HepG2 (cell line): ENCODE measurements at regions not wholly inside any gene's neighbourhood (a gene's known extent, or its start where the extent isn't known, plus 50 kb on each side); places are given as distances from the start of the nearest gene placed in this dataset.

Source experiments
- ATAC-seq: fragments of 200-7000 bp; cut with Tn5 transposase; 3 replicates; pipeline ENCODE4 v1.9.1; 2020; ENCODE audit warnings: mild to moderate bottlenecking, moderate library complexity
- BruUV-seq: library from RNA; stranded (reverse); fragments of 400-500 nt; replicated peaks from 2 replicates; lab custom pipeline; 2021; lab: Mats Ljungman, UMichigan
- CTCF ChIA-PET: fragments of 300-600 bp; formaldehyde crosslinking; extraction: SDS; loops from one replicate; lab custom pipeline; 2021; ENCODE audit warnings: low total read pairs, inconsistent platforms, low intra/inter-chr PET ratio; lab: Yijun Ruan, JAX
- POLR2A ChIA-PET: fragments of 350-600 bp; sonication (Branson Sonifier 250); formaldehyde crosslinking; loops from one replicate; lab custom pipeline; 2020; ENCODE audit warnings: antibody characterized with exemption, inconsistent platforms; lab: Yijun Ruan, JAX
- DNase-seq: peaks from one replicate; pipeline ENCODE4 v3.0.0-alpha.2; 2015; ENCODE audit warnings: low spot score
- FAIRE-seq: peaks from 3 replicates; lab custom pipeline; 2011; peaks lifted over from hg19 to GRCh38; lab: Jason Lieb, UNC
- H2AFZ ChIP-seq: one replicate; pipeline ENCODE4 v1.6.1; 2011; ENCODE audit warnings: low read length, inconsistent platforms
- H3K27ac ChIP-seq: fragments of 300-600 bp; 3 replicates; pipeline ENCODE4 v1.8.0; 2011; ENCODE audit warnings: mixed run types, mild to moderate bottlenecking, mixed read lengths, low read length, inconsistent platforms; ENCODE audit not compliant: insufficient read depth; ENCODE audit errors: extremely low read length
- H3K27me3 ChIP-seq, 2 experiments: fragments of 200-600 bp in 1 of 2; 2 replicates in 1 of 2; 3 replicates in 1 of 2; pipeline versions ENCODE4 v1.6.0 to v1.8.0; 2011; ENCODE audit warnings: low read length in 2 of 2, mild to moderate bottlenecking in 2 of 2, moderate library complexity in 2 of 2, inconsistent platforms in 1 of 2; ENCODE audit not compliant: insufficient read depth in 2 of 2, control insufficient read depth in 1 of 2
- H3K36me3 ChIP-seq, 2 experiments: fragments of 200-600 bp in 1 of 2; replicated peaks in 1 of 2; 2 replicates in 1 of 2; 3 replicates in 1 of 2; pipeline versions ENCODE4 v1.5.1 to v1.8.0; 2011; ENCODE audit warnings: low read length in 2 of 2, inconsistent platforms in 1 of 2; ENCODE audit not compliant: insufficient read depth in 2 of 2, control insufficient read depth in 1 of 2
- H3K4me1 ChIP-seq: 2 replicates; pipeline ENCODE4 v1.5.1; 2012; ENCODE audit warnings: low read length, inconsistent platforms; ENCODE audit not compliant: insufficient read depth
- H3K4me2 ChIP-seq: 2 replicates; pipeline ENCODE4 v1.6.0; 2011; ENCODE audit warnings: low read depth, low read length, inconsistent platforms
- H3K4me3 ChIP-seq, 3 experiments: fragments of 200-600 bp in 1 of 3; sonication (generic), shearing (Covaris generic) in 1 of 3; replicated peaks in 1 of 3; 2 replicates each; pipeline ENCODE4 v1.5.1; 2011 to 2016; ENCODE audit warnings: low read length in 3 of 3, inconsistent platforms in 2 of 3, low read depth in 2 of 3, mild to moderate bottlenecking in 2 of 3, control low read depth in 1 of 3, mixed read lengths in 1 of 3; ENCODE audit not compliant: insufficient read depth in 1 of 3
- H3K79me2 ChIP-seq: one replicate; pipeline ENCODE4 v1.6.1; 2011; ENCODE audit warnings: low read length, inconsistent platforms; ENCODE audit not compliant: insufficient read depth
- H3K9ac ChIP-seq: 2 replicates; pipeline ENCODE4 v1.6.0; 2011; ENCODE audit warnings: mild to moderate bottlenecking, low read depth, low read length, inconsistent platforms; ENCODE audit not compliant: insufficient read depth
- H3K9me3 ChIP-seq: 2 replicates; pipeline ENCODE4 v1.5.1; 2012; ENCODE audit warnings: mild to moderate bottlenecking, low read length
- H4K20me1 ChIP-seq: 2 replicates; pipeline ENCODE4 v1.6.0; 2011; ENCODE audit warnings: inconsistent platforms, mild to moderate bottlenecking, low read length, moderate library complexity; ENCODE audit not compliant: insufficient read depth
- CC2D1A ChIP-seq: sonication (generic); formaldehyde crosslinking; IDR thresholded peaks from 2 replicates; pipeline ENCODE4 v1.8.1; 2023; ENCODE audit warnings: mild to moderate bottlenecking, missing genetic modification reagents
- FOXA3 ChIP-seq: IDR thresholded peaks from 2 replicates; pipeline ENCODE4 v1.6.1; 2016; ENCODE audit warnings: missing genetic modification reagents, missing compliant biosample characterization
- FOXJ3 ChIP-seq: sonication (generic); formaldehyde crosslinking; IDR thresholded peaks from 2 replicates; pipeline ENCODE4 v1.4.0; 2020; ENCODE audit warnings: missing genetic modification reagents, mild to moderate bottlenecking, borderline replicate concordance
- HMGA1 ChIP-seq: sonication (generic); formaldehyde crosslinking; conservative IDR thresholded peaks from 2 replicates; pipeline ENCODE4 v1.4.0; 2020; ENCODE audit warnings: missing genetic modification reagents
- HNRNPK ChIP-seq: fragments of 200-400 bp; formaldehyde crosslinking; IDR thresholded peaks from 2 replicates; pipeline ENCODE4 v1.6.1; 2018; ENCODE audit warnings: low read length, low read depth, moderate library complexity, mild to moderate bottlenecking; ENCODE audit not compliant: poor library complexity, severe bottlenecking
- IKZF4 ChIP-seq: sonication (generic); formaldehyde crosslinking; IDR thresholded peaks from 2 replicates; pipeline ENCODE4 v1.5.1; 2020; ENCODE audit warnings: borderline replicate concordance, mild to moderate bottlenecking, low read depth, missing genetic modification reagents; ENCODE audit errors: not compliant biosample characterization
- NFE2 ChIP-seq: sonication (generic); formaldehyde crosslinking; IDR thresholded peaks from 2 replicates; pipeline ENCODE4 v1.4.0; 2020; ENCODE audit warnings: missing genetic modification reagents
- PHF21A ChIP-seq: sonication (generic); formaldehyde crosslinking; IDR thresholded peaks from 2 replicates; pipeline ENCODE4 v1.5.0; 2020; ENCODE audit warnings: mild to moderate bottlenecking, missing genetic modification reagents
- TCF12 ChIP-seq, 2 experiments: fragments of 450-650 bp in 1 of 2; sonication (generic) in 1 of 2; formaldehyde crosslinking in 1 of 2; IDR thresholded peaks; 2 replicates each; pipeline versions ENCODE4 v1.6.1 to v1.8.0; 2017 to 2022; ENCODE audit warnings: antibody characterized with exemption in 1 of 2, mild to moderate bottlenecking in 1 of 2, missing genetic modification reagents in 1 of 2, moderate library complexity in 1 of 2
- U2AF2 ChIP-seq: fragments of 200-400 bp; formaldehyde crosslinking; IDR thresholded peaks from 2 replicates; pipeline ENCODE4 v1.6.1; 2017; ENCODE audit warnings: low read depth, mild to moderate bottlenecking, low read length
- XRCC5 ChIP-seq: fragments of 200-400 bp; formaldehyde crosslinking; optimal IDR thresholded peaks from 2 replicates; pipeline ENCODE3; 2017; ENCODE audit warnings: mild to moderate bottlenecking, low read length
- ZFP90 ChIP-seq: sonication (generic); formaldehyde crosslinking; IDR thresholded peaks from 2 replicates; pipeline ENCODE4 v1.8.0; 2022; ENCODE audit warnings: missing genetic modification reagents, mild to moderate bottlenecking, inconsistent platforms, borderline replicate concordance
- ZNF232 ChIP-seq: sonication (generic); formaldehyde crosslinking; IDR thresholded peaks from 2 replicates; pipeline ENCODE4 v1.4.0; 2020; ENCODE audit warnings: missing genetic modification reagents, borderline replicate concordance
- WGBS: methylation state at CpG from one replicate; pipeline ENCODE4 v1.1.6; 2017; ENCODE audit warnings: low lambda C conversion rate; 5-methylcytosine and 5-hydroxymethylcytosine counted together
- in situ Hi-C: cut with HindIII; loops from 2 replicates; pipeline ENCODE4 v1.10.0; 2017; ENCODE audit warnings: low pct_unique_long_range_greater_than_20kb; ENCODE audit not compliant: extremely low pct_ligation_motif_present
- intact Hi-C: fragments of 100-400 bp; cut with micrococcal nuclease; formaldehyde crosslinking; loops from one replicate; pipeline ENCODE4 v1.10.0; 2022; ENCODE audit not compliant: unreplicated experiment
- TF ChIP-seq, protein P1 (sequence below): sonication (generic); formaldehyde crosslinking; IDR thresholded peaks from 2 replicates; pipeline ENCODE4 v1.4.0; 2020; ENCODE audit warnings: missing genetic modification reagents, borderline replicate concordance
- TF ChIP-seq, protein P2 (sequence below): sonication (generic); formaldehyde crosslinking; conservative IDR thresholded peaks from 2 replicates; pipeline ENCODE4 v1.8.0; 2022; ENCODE audit warnings: low read depth, missing genetic modification reagents

DNA sequence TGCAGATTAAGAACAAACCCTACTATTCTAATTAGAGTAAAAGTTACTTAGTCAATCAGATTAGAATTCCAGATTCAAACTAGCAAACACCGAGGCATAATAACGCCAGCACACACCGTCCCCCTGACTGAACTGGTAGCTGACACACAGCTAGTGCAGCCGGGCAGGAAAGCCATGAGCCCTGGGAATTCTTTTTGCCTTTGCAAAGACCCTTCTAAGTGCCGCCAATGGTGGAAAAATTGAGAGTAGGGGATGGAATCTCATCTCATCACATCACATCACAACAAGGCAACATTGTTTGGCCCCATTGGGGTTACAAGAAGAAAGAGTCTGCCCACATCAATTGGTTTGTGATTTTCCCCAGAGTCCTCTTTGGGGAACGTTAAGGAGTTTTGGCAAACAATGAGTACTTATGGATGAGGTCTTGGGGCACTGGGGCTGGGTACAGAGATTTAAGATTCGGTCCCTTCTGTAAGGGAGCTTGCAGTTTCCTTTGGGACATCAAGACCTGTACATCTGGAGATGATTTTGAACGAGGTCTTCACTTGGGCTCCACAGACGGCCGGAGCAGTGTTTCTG lies 120.4 kb upstream of the MEF2A start (continued):
- no peak for TF ChIP-seq NFE2 (CRISPR knock-in tag)

DNA sequence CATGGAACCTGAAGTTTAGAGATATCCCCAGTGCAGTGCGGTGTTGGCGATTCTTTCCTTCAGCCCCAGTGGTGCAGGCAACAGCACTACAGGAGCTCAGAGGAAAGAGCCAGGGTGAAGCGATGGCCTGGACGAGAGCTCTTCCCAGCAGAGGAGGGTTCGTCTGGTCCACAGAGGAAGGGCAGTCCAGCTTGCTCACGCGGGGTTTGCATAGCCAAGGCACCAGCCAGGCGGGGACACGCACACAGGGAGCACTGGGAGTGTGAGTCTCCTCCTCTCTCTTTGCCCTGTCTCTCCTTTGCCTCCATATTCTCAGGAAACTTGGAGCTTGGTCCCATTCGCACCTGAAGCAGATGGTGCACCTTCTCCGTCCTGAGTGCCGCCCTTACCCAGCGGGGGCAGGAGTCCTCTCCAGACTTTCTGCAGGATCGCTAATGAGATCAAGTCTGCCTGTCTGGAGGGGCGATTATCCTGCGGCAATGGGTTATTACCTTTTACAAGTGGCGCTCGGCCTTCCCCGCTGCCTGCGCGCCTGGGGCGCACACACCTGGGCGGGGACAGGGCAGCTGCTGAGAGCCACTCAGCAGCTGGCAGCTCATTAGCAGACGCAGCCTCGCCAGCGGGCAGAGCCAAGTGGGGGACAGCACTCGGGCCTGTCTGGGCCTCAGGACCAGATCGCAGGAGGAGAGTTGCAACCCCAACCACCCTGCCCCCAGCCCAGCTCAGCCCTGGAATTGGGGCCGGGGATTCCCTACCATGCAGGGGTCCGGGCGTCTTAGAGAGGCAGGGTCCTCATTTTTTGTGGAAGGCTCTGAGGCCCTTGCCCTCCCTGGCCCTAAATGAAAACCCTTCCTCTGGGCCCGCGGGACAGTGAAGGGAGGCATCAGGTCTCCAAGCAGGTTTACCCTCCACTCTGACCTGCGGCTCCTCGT lies 119.0 kb upstream of the MEF2A start:
- no TSS peak for BruUV-seq
- Histone ChIP-seq H3K9me3 (no peaks in the 10 kb centered on the region), H2AFZ (no peak overlapping the region), H3K4me1 (peaks cover 18% of the 10 kb centered on the region), H3K9ac (no peak overlapping the region), H3K27ac (no peak overlapping the region), H3K4me2 (no peak overlapping the region), H3K4me3 (no peak overlapping the region)
- no peak for TF ChIP-seq TCF12 (IDR thresholded peaks at IDR 0.05)
- TF ChIP-seq TCF12 (CRISPR knock-in tag; IDR thresholded peaks at IDR 0.05), result no peak
- TF ChIP-seq FOXJ3 (CRISPR knock-in tag), result no peak
- no peak for TF ChIP-seq FOXA3 (CRISPR knock-in tag)
- no peak for TF ChIP-seq HNRNPK
- TF ChIP-seq, protein P1, sequence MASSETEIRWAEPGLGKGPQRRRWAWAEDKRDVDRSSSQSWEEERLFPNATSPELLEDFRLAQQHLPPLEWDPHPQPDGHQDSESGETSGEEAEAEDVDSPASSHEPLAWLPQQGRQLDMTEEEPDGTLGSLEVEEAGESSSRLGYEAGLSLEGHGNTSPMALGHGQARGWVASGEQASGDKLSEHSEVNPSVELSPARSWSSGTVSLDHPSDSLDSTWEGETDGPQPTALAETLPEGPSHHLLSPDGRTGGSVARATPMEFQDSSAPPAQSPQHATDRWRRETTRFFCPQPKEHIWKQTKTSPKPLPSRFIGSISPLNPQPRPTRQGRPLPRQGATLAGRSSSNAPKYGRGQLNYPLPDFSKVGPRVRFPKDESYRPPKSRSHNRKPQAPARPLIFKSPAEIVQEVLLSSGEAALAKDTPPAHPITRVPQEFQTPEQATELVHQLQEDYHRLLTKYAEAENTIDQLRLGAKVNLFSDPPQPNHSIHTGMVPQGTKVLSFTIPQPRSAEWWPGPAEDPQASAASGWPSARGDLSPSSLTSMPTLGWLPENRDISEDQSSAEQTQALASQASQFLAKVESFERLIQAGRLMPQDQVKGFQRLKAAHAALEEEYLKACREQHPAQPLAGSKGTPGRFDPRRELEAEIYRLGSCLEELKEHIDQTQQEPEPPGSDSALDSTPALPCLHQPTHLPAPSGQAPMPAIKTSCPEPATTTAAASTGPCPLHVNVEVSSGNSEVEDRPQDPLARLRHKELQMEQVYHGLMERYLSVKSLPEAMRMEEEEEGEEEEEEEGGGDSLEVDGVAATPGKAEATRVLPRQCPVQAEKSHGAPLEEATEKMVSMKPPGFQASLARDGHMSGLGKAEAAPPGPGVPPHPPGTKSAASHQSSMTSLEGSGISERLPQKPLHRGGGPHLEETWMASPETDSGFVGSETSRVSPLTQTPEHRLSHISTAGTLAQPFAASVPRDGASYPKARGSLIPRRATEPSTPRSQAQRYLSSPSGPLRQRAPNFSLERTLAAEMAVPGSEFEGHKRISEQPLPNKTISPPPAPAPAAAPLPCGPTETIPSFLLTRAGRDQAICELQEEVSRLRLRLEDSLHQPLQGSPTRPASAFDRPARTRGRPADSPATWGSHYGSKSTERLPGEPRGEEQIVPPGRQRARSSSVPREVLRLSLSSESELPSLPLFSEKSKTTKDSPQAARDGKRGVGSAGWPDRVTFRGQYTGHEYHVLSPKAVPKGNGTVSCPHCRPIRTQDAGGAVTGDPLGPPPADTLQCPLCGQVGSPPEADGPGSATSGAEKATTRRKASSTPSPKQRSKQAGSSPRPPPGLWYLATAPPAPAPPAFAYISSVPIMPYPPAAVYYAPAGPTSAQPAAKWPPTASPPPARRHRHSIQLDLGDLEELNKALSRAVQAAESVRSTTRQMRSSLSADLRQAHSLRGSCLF (CRISPR knock-in tag), result no peak
- TF ChIP-seq CC2D1A (CRISPR knock-in tag), result no peak
- no peak for TF ChIP-seq HMGA1 (CRISPR knock-in tag)
- TF ChIP-seq XRCC5, result no peak
- TF ChIP-seq ZFP90 (CRISPR knock-in tag), result no peak
- no peak for TF ChIP-seq ZNF232 (CRISPR knock-in tag)
- TF ChIP-seq, protein P2, sequence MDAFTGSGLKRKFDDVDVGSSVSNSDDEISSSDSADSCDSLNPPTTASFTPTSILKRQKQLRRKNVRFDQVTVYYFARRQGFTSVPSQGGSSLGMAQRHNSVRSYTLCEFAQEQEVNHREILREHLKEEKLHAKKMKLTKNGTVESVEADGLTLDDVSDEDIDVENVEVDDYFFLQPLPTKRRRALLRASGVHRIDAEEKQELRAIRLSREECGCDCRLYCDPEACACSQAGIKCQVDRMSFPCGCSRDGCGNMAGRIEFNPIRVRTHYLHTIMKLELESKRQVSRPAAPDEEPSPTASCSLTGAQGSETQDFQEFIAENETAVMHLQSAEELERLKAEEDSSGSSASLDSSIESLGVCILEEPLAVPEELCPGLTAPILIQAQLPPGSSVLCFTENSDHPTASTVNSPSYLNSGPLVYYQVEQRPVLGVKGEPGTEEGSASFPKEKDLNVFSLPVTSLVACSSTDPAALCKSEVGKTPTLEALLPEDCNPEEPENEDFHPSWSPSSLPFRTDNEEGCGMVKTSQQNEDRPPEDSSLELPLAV (CRISPR knock-in tag), result no peak
- no peak for TF ChIP-seq PHF21A (CRISPR knock-in tag)
- TF ChIP-seq U2AF2, result no peak
- TF ChIP-seq IKZF4 (CRISPR knock-in tag), result no peak
- TF ChIP-seq, all 625 proteins: peak for 0
- no peaks in the 10 kb centered on the region for H3K79me2 ChIP-seq
- peaks cover 3 to 51% of the 10 kb centered on the region in 2 experiments; a peak in 4 of 5 replicates for H3K27me3 ChIP-seq
- no peak for DNase-seq
- no peak for ATAC-seq
- 76% methylated on average over 20 of the region's 35 CpGs for WGBS
- POLR2A ChIA-PET, result interaction anchor here (1.2 kb wide), 1 partner anchor 25 kb away, joined by 3 read pairs; no protein-coding TSS in a partner anchor
- H3K36me3 ChIP-seq, result no peaks in the 10 kb centered on the region
- in situ Hi-C loops (no loop called here), intact Hi-C loops (no loop called here)
- FAIRE-seq, result no peak
- no peaks in the 10 kb centered on the region for H4K20me1 ChIP-seq
- CTCF ChIA-PET, result no interaction called here
